AG10803 (cell line): ENCODE measurements at regions not wholly inside any gene's neighbourhood (a gene's known extent, or its start where the extent isn't known, plus 50 kb on each side); places are given as distances from the start of the nearest gene placed in this dataset.

Experiments used
- DNase-seq: peaks from one replicate; pipeline ENCODE4 v3.0.0; 2010; ENCODE audit warnings: low read depth
- H3K4me3 ChIP-seq: 2 replicates; pipeline ENCODE4 v1.5.1; 2011; ENCODE audit warnings: mild to moderate bottlenecking, low read length, control low read depth
- CTCF ChIP-seq: conservative IDR thresholded peaks from 2 replicates; pipeline ENCODE4 v1.5.1; 2011; ENCODE audit warnings: mild to moderate bottlenecking, low read length, control low read depth, inconsistent platforms

GRCh38 chr2:106705877-106706276 is 180.1 kb downstream of the ST6GAL2 start:
- no peak overlapping the region for H3K4me3 ChIP-seq
- DNase-seq, result no peak
- no peak for TF ChIP-seq CTCF

GRCh38 chr2:106706283-106706682 is 179.7 kb downstream of the ST6GAL2 start:
- no peak for TF ChIP-seq CTCF
- DNase-seq, result no peak
- H3K4me3 ChIP-seq, result no peak overlapping the region

GRCh38 chr2:106708209-106708608 is 177.8 kb downstream of the ST6GAL2 start:
- no peak for DNase-seq
- no peak for TF ChIP-seq CTCF
- H3K4me3 ChIP-seq, result no peak overlapping the region

GRCh38 chr2:106709229-106709628 is 176.7 kb downstream of the ST6GAL2 start:
- TF ChIP-seq CTCF, result no peak
- H3K4me3 ChIP-seq, result no peak overlapping the region
- DNase-seq, result no peak

GRCh38 chr2:106719222-106719621 is 166.7 kb downstream of the ST6GAL2 start:
- H3K4me3 ChIP-seq, result no peak overlapping the region
- no peak for DNase-seq
- no peak for TF ChIP-seq CTCF

GRCh38 chr2:106720026-106720425 is 165.9 kb downstream of the ST6GAL2 start:
- no peak overlapping the region for H3K4me3 ChIP-seq
- DNase-seq, result no peak
- TF ChIP-seq CTCF, result no peak

- no peak for DNase-seq
- H3K4me3 ChIP-seq, result no peak overlapping the region
- TF ChIP-seq CTCF, result no peak
Measured at GRCh38 chr2:106724301-106724794, 161.6 kb downstream of the ST6GAL2 start.
